Psoas muscle (tissue), 7 donors: ENCODE measurements at regions not wholly inside any gene's neighbourhood (a gene's known extent, or its start where the extent isn't known, plus 50 kb on each side); places are given as distances from the start of the nearest gene placed in this dataset.
A peak's percentile ranks its signal among the peaks of the same experiment; 100 is the strongest.

Source experiments
- ATAC-seq, 4 donors: fragments of 200-7000 bp; cut with Tn5 transposase; one replicate each; pipeline ENCODE4 v1.9.1; 2020; ENCODE audit warnings: moderate library complexity in 3 of 4, mild to moderate bottlenecking in 2 of 4
- DNase-seq, 2 donors: peaks; one replicate each; pipeline ENCODE4 v3.0.0-alpha.2; 2020
- H3K27ac ChIP-seq: fragments of 200-600 bp; one replicate; pipeline ENCODE4 v1.8.0; 2022
- H3K27me3 ChIP-seq, 3 donors: fragments of 200-600 bp in 1 of 3; one replicate each; pipeline versions ENCODE4 v1.6.1 to v1.8.0; 2013 to 2022; ENCODE audit warnings: low read length in 2 of 3, mild to moderate bottlenecking in 2 of 3, moderate library complexity in 1 of 3; ENCODE audit not compliant: insufficient read depth in 3 of 3
- H3K36me3 ChIP-seq, 2 donors: fragments of 200-600 bp in 1 of 2; one replicate each; pipeline versions ENCODE4 v1.6.1 to v1.8.0; 2013 to 2022; ENCODE audit warnings: low read depth in 1 of 2, mild to moderate bottlenecking in 1 of 2, moderate library complexity in 1 of 2; ENCODE audit not compliant: insufficient read depth in 1 of 2
- H3K4me1 ChIP-seq: fragments of 200-600 bp; one replicate; pipeline ENCODE4 v1.8.0; 2022
- H3K4me3 ChIP-seq: fragments of 200-600 bp; one replicate; pipeline ENCODE4 v1.8.0; 2022; ENCODE audit warnings: mild to moderate bottlenecking
- H3K9me3 ChIP-seq: fragments of 200-600 bp; one replicate; pipeline ENCODE4 v1.8.0; 2022
- WGBS, 3 donors: extraction: QIAGEN DNeasy Blood & Tissue Kit; methylation state at CpG; one replicate each; pipeline versions ENCODE4 v1.1.6 to v1.1.7; 2013; 5-methylcytosine and 5-hydroxymethylcytosine counted together
- intact Hi-C, 2 donors: fragments of 100-400 bp; cut with DNase I; formaldehyde crosslinking; loops; one replicate each; pipeline versions ENCODE4 v1.11.0 to v1.14.2; 2022
- TF ChIP-seq, protein P1 (sequence below): fragments of 200-600 bp; IDR thresholded peaks from one replicate; pipeline ENCODE4 v1.8.0; 2022; ENCODE audit warnings: antibody characterized with exemption
- donor health status: healthy with polysubstance abuse.
- donor health status: DM: no; HTN: no; CAD: no; lungs with moderate emphysema.
- donor health status: Bipolar disorder and iron deficiency.
- donor health status: healthy.
- donor health status: DM: yes; HTN: yes; CAD: no.
- donor health status: DM: no; HTN: no; CAD: no.
- donor health status: DM: yes; HTN: yes; CAD: no.

DNA sequence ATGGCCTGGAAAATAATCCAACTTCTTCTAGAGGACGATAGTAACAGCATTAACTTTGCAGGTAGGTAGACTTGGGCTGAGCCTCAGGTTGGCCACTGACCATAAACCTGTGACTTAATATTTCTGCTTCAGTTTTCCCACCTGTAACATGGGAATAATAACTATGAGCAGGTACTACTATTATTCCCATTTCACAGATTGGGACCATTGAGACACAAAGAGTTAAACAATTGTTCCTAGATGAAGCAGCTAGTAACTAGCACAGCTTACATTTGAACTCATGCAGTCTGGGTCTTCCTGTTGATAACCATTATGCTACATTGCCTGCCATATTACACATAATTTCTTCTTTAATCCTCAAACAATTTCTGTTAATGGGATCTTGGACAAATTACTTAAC, 217.7 kb downstream of the NUAK1 start:
- H3K27ac ChIP-seq, result peak overlapping the region; percentile 90
- intact Hi-C loops, result loop anchor here in 1 of 2 donors (10.0 kb wide), 1 partner anchor 204 kb away; no protein-coding TSS in a partner anchor

DNA sequence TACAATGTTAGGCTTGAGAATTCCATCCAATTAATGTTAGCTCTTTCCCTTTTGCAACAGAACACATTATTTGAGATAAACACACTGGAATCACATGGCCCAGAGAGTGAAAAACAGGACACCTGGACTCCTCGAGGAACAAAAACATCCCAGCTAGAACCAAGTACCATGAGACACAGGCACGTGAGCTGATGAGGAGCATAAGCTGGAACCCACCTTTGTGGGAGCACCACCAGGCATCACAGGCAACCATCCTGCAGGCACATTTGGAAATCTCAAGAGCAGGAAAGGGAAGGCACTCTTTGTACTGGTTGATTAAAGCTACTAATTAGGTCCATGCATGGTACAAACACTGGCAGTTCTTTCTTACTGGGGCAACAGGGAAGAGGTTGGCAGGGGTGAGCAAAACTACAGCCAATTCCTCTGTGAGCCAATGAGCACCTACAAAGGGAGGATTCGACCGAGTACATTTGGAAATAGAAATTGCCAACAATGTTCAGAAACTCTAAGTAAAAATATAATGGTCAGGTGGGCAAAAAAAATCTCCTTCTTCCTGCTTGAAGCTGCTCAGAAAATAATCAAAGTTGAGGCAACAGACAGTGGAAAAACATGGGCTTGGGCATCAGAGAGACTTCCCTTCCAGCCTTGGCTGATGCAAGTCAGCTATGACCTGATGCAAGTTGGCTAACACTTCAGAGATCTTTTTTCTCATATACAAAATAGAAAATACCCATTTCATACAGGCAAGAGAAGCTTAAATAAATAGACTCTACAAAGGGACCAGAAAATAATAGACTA, 216.7 kb downstream of the NUAK1 start:
- DNase-seq (no peak), ATAC-seq (peak; percentile 67 to 81 (median 76))
- Histone ChIP-seq H3K9me3 (no peaks in the 10 kb centered on the region), H3K27me3 (no peaks in the 10 kb centered on the region), H3K27ac (peak overlapping the region; percentile 90), H3K36me3 (no peaks in the 10 kb centered on the region), H3K4me1 (peaks cover 24% of the 10 kb centered on the region), H3K4me3 (peak overlapping the region; percentile 1)
- 25 to 46% (median 28%) methylated on average over 4 of the region's 4 CpGs for WGBS, 3 donors
- TF ChIP-seq, protein P1, sequence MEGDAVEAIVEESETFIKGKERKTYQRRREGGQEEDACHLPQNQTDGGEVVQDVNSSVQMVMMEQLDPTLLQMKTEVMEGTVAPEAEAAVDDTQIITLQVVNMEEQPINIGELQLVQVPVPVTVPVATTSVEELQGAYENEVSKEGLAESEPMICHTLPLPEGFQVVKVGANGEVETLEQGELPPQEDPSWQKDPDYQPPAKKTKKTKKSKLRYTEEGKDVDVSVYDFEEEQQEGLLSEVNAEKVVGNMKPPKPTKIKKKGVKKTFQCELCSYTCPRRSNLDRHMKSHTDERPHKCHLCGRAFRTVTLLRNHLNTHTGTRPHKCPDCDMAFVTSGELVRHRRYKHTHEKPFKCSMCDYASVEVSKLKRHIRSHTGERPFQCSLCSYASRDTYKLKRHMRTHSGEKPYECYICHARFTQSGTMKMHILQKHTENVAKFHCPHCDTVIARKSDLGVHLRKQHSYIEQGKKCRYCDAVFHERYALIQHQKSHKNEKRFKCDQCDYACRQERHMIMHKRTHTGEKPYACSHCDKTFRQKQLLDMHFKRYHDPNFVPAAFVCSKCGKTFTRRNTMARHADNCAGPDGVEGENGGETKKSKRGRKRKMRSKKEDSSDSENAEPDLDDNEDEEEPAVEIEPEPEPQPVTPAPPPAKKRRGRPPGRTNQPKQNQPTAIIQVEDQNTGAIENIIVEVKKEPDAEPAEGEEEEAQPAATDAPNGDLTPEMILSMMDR, result no peak
- intact Hi-C loops, result loop anchor here in 1 of 2 donors (2.0 to 10.0 kb wide), 2 partner anchors 45 to 203 kb away; no protein-coding TSS in a partner anchor

More for the DNA sequence above, 217.7 kb downstream of the NUAK1 start:
- no peaks in the 10 kb centered on the region for H3K36me3 ChIP-seq
- ATAC-seq, result no peak
- H3K27me3 ChIP-seq, result no peaks in the 10 kb centered on the region
- TF ChIP-seq, protein P1, result no peak
- WGBS, 3 donors, result 85 to 96% (median 87%) methylated on average over 1 of the region's 1 CpG
- no peaks in the 10 kb centered on the region for H3K9me3 ChIP-seq
- no peak overlapping the region for H3K4me3 ChIP-seq
- H3K4me1 ChIP-seq, result peaks cover 24% of the 10 kb centered on the region
- no peak for DNase-seq

DNA sequence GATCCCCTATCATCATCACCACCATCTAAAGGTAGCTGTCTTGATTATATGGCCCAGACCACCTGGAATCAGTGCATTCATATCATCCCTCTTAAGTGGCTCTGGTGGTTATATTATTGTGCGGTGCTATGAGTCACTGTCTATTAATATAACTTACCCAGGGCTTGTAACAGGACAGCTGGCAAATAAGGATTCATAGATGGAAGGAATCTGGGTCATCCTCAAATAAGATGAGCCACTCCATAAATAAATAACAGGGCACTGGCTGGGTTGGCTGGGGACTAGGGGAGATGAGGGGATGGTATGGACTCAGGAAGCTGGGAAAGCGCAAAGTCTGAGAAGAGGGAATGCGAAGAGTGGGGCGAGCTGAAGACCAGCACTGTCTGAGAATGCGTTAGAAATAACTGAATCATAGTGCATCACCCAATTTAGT, 216.1 kb downstream of the NUAK1 start:
- intact Hi-C loops, result loop anchor here in 1 of 2 donors (2.0 to 10.0 kb wide), 2 partner anchors 44 to 202 kb away; no protein-coding TSS in a partner anchor
- DNase-seq (no peak), ATAC-seq (peak; percentile 97 to 99 (median 98))
- H3K4me1 ChIP-seq, result peaks cover 24% of the 10 kb centered on the region
- no peaks in the 10 kb centered on the region for H3K36me3 ChIP-seq
- no peaks in the 10 kb centered on the region for H3K27me3 ChIP-seq
- peak overlapping the region; percentile 90 for H3K27ac ChIP-seq
- no peaks in the 10 kb centered on the region for H3K9me3 ChIP-seq
- TF ChIP-seq, protein P1, result no peak
- peak overlapping the region; percentile 1 for H3K4me3 ChIP-seq
- 65 to 73% (median 69%) methylated on average over 5 of the region's 5 CpGs for WGBS, 3 donors

DNA sequence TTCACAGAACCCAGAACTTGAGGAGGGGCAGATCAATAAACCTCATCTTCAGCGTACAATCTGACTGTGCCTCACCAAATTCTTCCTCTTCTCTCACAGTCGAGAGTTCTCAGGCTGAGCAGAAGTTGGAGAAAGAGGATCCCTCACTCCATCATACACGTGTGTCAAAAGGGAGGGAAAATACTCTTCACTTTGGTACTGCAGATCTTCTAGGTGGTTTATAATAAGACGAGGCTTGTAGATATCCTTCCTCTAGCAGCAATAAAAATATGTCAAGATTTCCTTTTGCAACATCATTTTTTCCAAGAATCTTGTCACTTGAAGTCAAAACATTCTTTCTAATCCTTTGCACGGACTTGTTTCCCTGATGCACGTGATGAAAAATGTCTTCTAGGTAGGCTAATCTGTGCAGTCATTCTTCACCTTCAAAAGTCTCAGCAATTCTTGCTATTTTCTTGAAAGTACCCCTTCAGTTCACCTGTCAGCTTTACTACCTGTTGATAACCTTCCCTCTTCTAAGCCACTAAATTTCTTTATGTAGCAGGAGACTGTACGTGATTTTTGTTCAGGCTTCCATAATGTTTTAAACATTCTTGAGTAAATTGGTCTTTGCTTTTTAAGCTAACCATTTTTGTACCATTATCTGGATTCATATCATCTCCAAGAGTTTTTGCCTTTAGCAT, 214.1 kb downstream of the NUAK1 start:
- Histone ChIP-seq H3K27ac (no peak overlapping the region), H3K27me3 (no peaks in the 10 kb centered on the region), H3K4me1 (peaks cover 24% of the 10 kb centered on the region), H3K36me3 (no peaks in the 10 kb centered on the region), H3K9me3 (no peaks in the 10 kb centered on the region), H3K4me3 (no peak overlapping the region)
- 77 to 90% (median 81%) methylated on average over 7 of the region's 7 CpGs for WGBS, 3 donors
- TF ChIP-seq, protein P1, result no peak
- DNase-seq (no peak), ATAC-seq (no peak)
- intact Hi-C loops, result loop anchor here in 1 of 2 donors (10.0 kb wide), 1 partner anchor 200 kb away; no protein-coding TSS in a partner anchor
